Stimulated activated CD4-positive, alpha-beta T cell treated with anti-CD3 and anti-CD28 coated beads, Interleukin-12 subunit alpha, Interleukin-12 subunit beta, amount 100 ng/mL, for 24 hours (primary cell): ENCODE measurements at regions not wholly inside any gene's neighbourhood (a gene's known extent, or its start where the extent isn't known, plus 50 kb on each side); places are given as distances from the start of the nearest gene placed in this dataset.
"Not testable (repeated sequence)": the region's sequence is repeated elsewhere in the genome, so short reads cannot be mapped to it uniquely, and the experiment has no call there.

Experiments used
- DNase-seq, 2 experiments: peaks; one replicate each; pipeline ENCODE4 v3.0.0-alpha.2; 2020; ENCODE audit warnings: low read depth in 2 of 2

GRCh38 chr16:48997946-48998345 lies 283.7 kb downstream of the CBLN1 start:
- no peak for DNase-seq

- no peak for DNase-seq
Observed at GRCh38 chr16:48997081-48997615, 284.5 kb downstream of the CBLN1 start.

- DNase-seq = no peak
Observed at GRCh38 chr16:48978501-48978900, 303.1 kb downstream of the CBLN1 start.

- no peak for DNase-seq
Observed at GRCh38 chr16:48972236-48972635, 309.4 kb downstream of the CBLN1 start.

- DNase-seq = no peak
Observed at GRCh38 chr16:48971571-48972077, 310.0 kb downstream of the CBLN1 start.

- no peak for DNase-seq
Observed at GRCh38 chr16:48970216-48970615, 311.4 kb downstream of the CBLN1 start.

- no peak for DNase-seq
Observed at GRCh38 chr16:48969611-48970010, 312.0 kb downstream of the CBLN1 start.

- no peak for DNase-seq
Observed at GRCh38 chr16:48965386-48965785, 316.3 kb downstream of the CBLN1 start.

- DNase-seq = no peak
Observed at GRCh38 chr16:48963901-48964615, 317.6 kb downstream of the CBLN1 start.

GRCh38 chr16:48963306-48963705 lies 318.3 kb downstream of the CBLN1 start:
- no peak for DNase-seq

GRCh38 chr16:48961546-48961945 lies 320.1 kb downstream of the CBLN1 start:
- no peak for DNase-seq

- no peak for DNase-seq
Observed at GRCh38 chr16:48960830-48961229, 320.8 kb downstream of the CBLN1 start.

GRCh38 chr16:48959747-48960146 lies 321.9 kb downstream of the CBLN1 start:
- DNase-seq = no peak

GRCh38 chr16:48959204-48959603 lies 322.4 kb downstream of the CBLN1 start:
- no peak for DNase-seq

GRCh38 chr16:48958681-48959080 lies 323.0 kb downstream of the CBLN1 start:
- DNase-seq = no peak

GRCh38 chr16:48956620-48957019 lies 325.0 kb downstream of the CBLN1 start:
- no peak for DNase-seq

GRCh38 chr16:48955837-48956236 lies 325.8 kb downstream of the CBLN1 start:
- DNase-seq = no peak

- DNase-seq = not testable (repeated sequence)
Observed at GRCh38 chr16:48951621-48952125, 330.0 kb downstream of the CBLN1 start.

GRCh38 chr16:48950184-48950583 lies 331.5 kb downstream of the CBLN1 start:
- DNase-seq = no peak

GRCh38 chr16:48949636-48950035 lies 332.0 kb downstream of the CBLN1 start:
- DNase-seq = no peak

GRCh38 chr16:48948911-48949310 lies 332.7 kb downstream of the CBLN1 start:
- DNase-seq = no peak

- no peak for DNase-seq
Observed at GRCh38 chr16:48947371-48947713, 334.3 kb downstream of the CBLN1 start.

- DNase-seq = no peak
Observed at GRCh38 chr16:48946686-48947370, 334.8 kb downstream of the CBLN1 start.
